Small intestine (tissue), 7 donors: ENCODE measurements at regions not wholly inside any gene's neighbourhood (a gene's known extent, or its start where the extent isn't known, plus 50 kb on each side); places are given as distances from the start of the nearest gene placed in this dataset.

Experiments used
- DNase-seq, 2 donors: peaks; one replicate each; pipeline versions ENCODE4 v3.0.0 to v3.0.0-alpha.2; 2013
- FAIRE-seq: peaks from 2 replicates; lab custom pipeline; 2012; peaks lifted over from hg19 to GRCh38; lab: Jason Lieb, UNC
- H3K27ac ChIP-seq, 3 donors: one replicate each; pipeline ENCODE4 v1.5.1; 2013; ENCODE audit warnings: low read length in 2 of 3, mild to moderate bottlenecking in 2 of 3, control low read depth in 1 of 3, inconsistent platforms in 1 of 3, low read depth in 1 of 3, moderate library complexity in 1 of 3
- H3K27me3 ChIP-seq, 3 donors: one replicate each; pipeline ENCODE4 v1.6.1; 2013; ENCODE audit warnings: low read length in 3 of 3, inconsistent platforms in 1 of 3; ENCODE audit not compliant: control insufficient read depth in 3 of 3, insufficient read depth in 3 of 3
- H3K36me3 ChIP-seq, 3 donors: one replicate each; pipeline ENCODE4 v1.6.1; 2013; ENCODE audit warnings: low read length in 3 of 3, inconsistent platforms in 1 of 3, low read depth in 1 of 3, mild to moderate bottlenecking in 1 of 3, moderate library complexity in 1 of 3; ENCODE audit not compliant: control insufficient read depth in 3 of 3, insufficient read depth in 2 of 3
- H3K4me1 ChIP-seq, 3 donors: one replicate each; pipeline ENCODE4 v1.6.1; 2013; ENCODE audit warnings: low read length in 2 of 3, inconsistent platforms in 1 of 3, low read depth in 1 of 3, mild to moderate bottlenecking in 1 of 3, moderate library complexity in 1 of 3; ENCODE audit not compliant: control insufficient read depth in 3 of 3, insufficient read depth in 2 of 3
- H3K4me3 ChIP-seq, 3 donors: one replicate each; pipeline ENCODE4 v1.5.1; 2013; ENCODE audit warnings: low read length in 3 of 3, control low read depth in 1 of 3, inconsistent platforms in 1 of 3, low read depth in 1 of 3, mild to moderate bottlenecking in 1 of 3, moderate library complexity in 1 of 3
- H3K9me3 ChIP-seq, 2 donors: one replicate each; pipeline ENCODE4 v1.6.1; 2013; ENCODE audit warnings: low read depth in 1 of 2, low read length in 1 of 2; ENCODE audit not compliant: control insufficient read depth in 2 of 2, insufficient read depth in 1 of 2
- WGBS, 3 donors: extraction: QIAGEN DNeasy Blood & Tissue Kit; methylation state at CpG; one replicate each; pipeline ENCODE4 v1.1.7; 2013; 5-methylcytosine and 5-hydroxymethylcytosine counted together
- donor health status: healthy with polysubstance abuse.
- donor health status: control.
- donor health status: control.
- donor health status: Bipolar disorder and iron deficiency.
- donor health status: healthy.

- 72 to 81% (median 79%) methylated on average over 2 of the region's 2 CpGs for WGBS, 3 donors
- Histone ChIP-seq H3K9me3 (no peaks in the 10 kb centered on the region), H3K36me3 (no peaks in the 10 kb centered on the region), H3K27ac (no peak overlapping the region), H3K4me3 (no peak overlapping the region), H3K4me1 (no peaks in the 10 kb centered on the region), H3K27me3 (no peaks in the 10 kb centered on the region)
- FAIRE-seq (no peak), DNase-seq (no peak)
Observed at GRCh38 chr7:96605045-96605716, 104.5 kb downstream of the SEM1 start.

GRCh38 chr7:96599288-96599936 is 110.2 kb downstream of the SEM1 start:
- H3K36me3 ChIP-seq = no peaks in the 10 kb centered on the region
- no peaks in the 10 kb centered on the region for H3K9me3 ChIP-seq
- no peak overlapping the region for H3K4me3 ChIP-seq
- 54 to 59% (median 54%) methylated on average over 4 of the region's 4 CpGs for WGBS, 3 donors
- FAIRE-seq = no peak
- H3K4me1 ChIP-seq = peaks cover 0 to 3% (median 0%) of the 10 kb centered on the region in 3 donors
- no peak for DNase-seq
- no peak overlapping the region for H3K27ac ChIP-seq
- no peaks in the 10 kb centered on the region for H3K27me3 ChIP-seq

GRCh38 chr7:96598421-96598820 is 111.2 kb downstream of the SEM1 start:
- Histone ChIP-seq H3K27ac (no peak overlapping the region), H3K4me3 (no peak overlapping the region), H3K4me1 (peaks cover 0 to 3% (median 0%) of the 10 kb centered on the region in 3 donors), H3K27me3 (no peaks in the 10 kb centered on the region), H3K9me3 (no peaks in the 10 kb centered on the region), H3K36me3 (no peaks in the 10 kb centered on the region)
- WGBS, 3 donors = 56 to 75% (median 58%) methylated on average over 1 of the region's 1 CpG
- FAIRE-seq (no peak), DNase-seq (no peak)

GRCh38 chr7:96596120-96596826 is 113.4 kb downstream of the SEM1 start:
- no peak overlapping the region for H3K4me3 ChIP-seq
- DNase-seq (peak; percentile 9 to 26), FAIRE-seq (no peak)
- no peaks in the 10 kb centered on the region for H3K27me3 ChIP-seq
- 13 to 39% (median 29%) methylated on average over 6 of the region's 6 CpGs for WGBS, 3 donors
- H3K9me3 ChIP-seq = no peaks in the 10 kb centered on the region
- no peaks in the 10 kb centered on the region for H3K36me3 ChIP-seq
- H3K27ac ChIP-seq = no peak overlapping the region
- H3K4me1 ChIP-seq = peaks cover 0 to 3% (median 0%) of the 10 kb centered on the region in 3 donors

- H3K4me1 ChIP-seq = peaks cover 0 to 3% (median 0%) of the 10 kb centered on the region in 3 donors
- WGBS, 3 donors = 48 to 64% (median 64%) methylated on average over 15 of the region's 15 CpGs
- H3K27me3 ChIP-seq = no peaks in the 10 kb centered on the region
- H3K27ac ChIP-seq = no peak overlapping the region
- H3K9me3 ChIP-seq = no peaks in the 10 kb centered on the region
- no peaks in the 10 kb centered on the region for H3K36me3 ChIP-seq
- no peak overlapping the region for H3K4me3 ChIP-seq
- no peak for DNase-seq
- no peak for FAIRE-seq
Observed at GRCh38 chr7:96591900-96592676, 117.6 kb downstream of the SEM1 start.

GRCh38 chr7:96591159-96591899 is 118.3 kb downstream of the SEM1 start:
- Histone ChIP-seq H3K4me3 (no peak overlapping the region), H3K9me3 (no peaks in the 10 kb centered on the region), H3K27ac (no peak overlapping the region), H3K4me1 (peaks cover 0 to 3% (median 0%) of the 10 kb centered on the region in 3 donors), H3K27me3 (no peaks in the 10 kb centered on the region), H3K36me3 (no peaks in the 10 kb centered on the region)
- no peak for DNase-seq
- WGBS, 3 donors = 28 to 41% (median 40%) methylated on average over 4 of the region's 4 CpGs
- no peak for FAIRE-seq

GRCh38 chr7:96589038-96589437 is 120.6 kb downstream of the SEM1 start:
- FAIRE-seq = no peak
- Histone ChIP-seq H3K4me3 (no peak overlapping the region), H3K27me3 (no peaks in the 10 kb centered on the region), H3K4me1 (no peaks in the 10 kb centered on the region), H3K9me3 (no peaks in the 10 kb centered on the region), H3K36me3 (no peaks in the 10 kb centered on the region), H3K27ac (no peak overlapping the region)
- DNase-seq = no peak
- WGBS, 3 donors = 87 to 89% (median 88%) methylated on average over 5 of the region's 5 CpGs
